ENCODE measurements at regions not wholly inside any gene's neighbourhood (a gene's known extent, or its start where the extent isn't known, plus 50 kb on each side); places are given as distances from the start of the nearest gene placed in this dataset.
"Not testable (repeated sequence)": the region's sequence is repeated elsewhere in the genome, so short reads cannot be mapped to it uniquely, and the experiment has no call there.

DNA sequence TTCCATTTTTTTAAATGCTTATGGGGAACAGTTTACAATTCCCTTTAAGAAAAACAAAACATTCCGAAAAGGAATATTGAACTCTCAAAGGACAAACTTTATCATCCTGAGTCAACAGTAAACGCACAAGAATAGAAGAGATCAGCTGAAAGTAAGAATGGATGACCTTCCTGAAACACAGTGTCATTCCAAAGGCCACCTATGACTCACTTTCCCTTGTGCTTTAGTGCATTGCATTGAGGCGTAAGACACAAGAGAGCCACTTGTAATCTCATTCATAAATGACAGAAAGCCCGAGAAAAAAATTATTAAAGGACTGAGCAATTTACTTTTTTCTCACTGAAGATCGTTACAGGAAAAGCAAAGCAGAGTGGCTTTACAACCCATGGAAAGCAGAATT, 1062.4 kb upstream of the DIAPH2 start:
- DNase-seq: no peak

DNA sequence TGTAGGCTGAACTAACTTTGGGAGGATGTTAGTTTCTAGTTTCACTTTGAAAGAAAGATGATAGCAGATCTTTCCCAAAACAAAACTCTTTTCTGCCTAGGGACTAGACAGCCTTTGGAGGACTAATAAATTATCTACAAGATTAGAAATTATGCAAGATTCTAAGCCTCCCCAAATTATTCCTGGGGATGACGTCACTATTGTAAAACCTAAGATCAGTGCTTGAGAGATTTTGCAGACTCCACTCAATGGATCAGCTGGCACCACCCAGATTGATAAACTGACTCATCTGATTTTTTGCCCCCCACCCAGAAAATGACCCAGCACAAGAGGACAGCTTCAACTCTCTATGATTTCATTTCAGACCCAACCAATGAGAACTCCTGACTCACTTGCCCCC, 1057.9 kb upstream of the DIAPH2 start:
- no peak for DNase-seq

DNA sequence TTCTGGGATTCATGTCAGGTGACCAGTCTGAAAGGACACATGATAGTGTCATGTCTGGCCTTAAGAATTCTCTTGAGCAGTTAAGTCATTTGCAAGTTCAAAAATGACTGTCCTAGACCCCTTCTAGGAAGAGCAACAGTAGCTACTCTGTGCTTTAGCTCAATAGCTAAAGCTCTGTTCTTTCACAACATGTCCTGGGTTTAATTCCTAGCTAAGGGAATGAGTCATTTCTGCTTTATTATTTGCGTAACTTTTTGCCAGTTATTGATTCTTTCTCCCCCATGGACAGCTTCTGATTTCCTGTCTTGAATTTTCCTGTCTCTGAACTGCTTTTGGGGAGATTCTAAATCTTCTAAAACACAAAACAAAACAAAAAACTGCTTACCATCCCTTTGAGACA, 1055.8 kb upstream of the DIAPH2 start:
- no peak for DNase-seq

DNA sequence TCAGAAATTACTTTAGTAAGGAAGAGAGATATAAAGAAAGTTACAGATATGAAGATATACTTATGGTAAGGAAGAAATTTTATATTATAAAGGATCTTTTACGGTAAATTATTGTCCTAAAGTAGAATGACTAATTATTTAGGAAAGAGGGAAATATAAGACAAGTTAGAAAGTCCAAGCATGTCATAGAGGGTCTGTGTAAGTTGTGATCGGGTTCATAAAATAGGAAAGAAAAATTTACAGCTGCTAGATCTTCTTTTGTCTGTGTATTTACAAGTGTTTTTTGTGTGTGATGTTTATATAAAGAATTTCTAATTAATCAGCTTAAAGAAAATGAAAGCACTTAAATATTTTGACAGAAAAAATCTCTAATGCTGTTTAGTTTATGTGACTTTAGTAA, 1054.9 kb upstream of the DIAPH2 start:
- peak; percentile 0 for DNase-seq

DNA sequence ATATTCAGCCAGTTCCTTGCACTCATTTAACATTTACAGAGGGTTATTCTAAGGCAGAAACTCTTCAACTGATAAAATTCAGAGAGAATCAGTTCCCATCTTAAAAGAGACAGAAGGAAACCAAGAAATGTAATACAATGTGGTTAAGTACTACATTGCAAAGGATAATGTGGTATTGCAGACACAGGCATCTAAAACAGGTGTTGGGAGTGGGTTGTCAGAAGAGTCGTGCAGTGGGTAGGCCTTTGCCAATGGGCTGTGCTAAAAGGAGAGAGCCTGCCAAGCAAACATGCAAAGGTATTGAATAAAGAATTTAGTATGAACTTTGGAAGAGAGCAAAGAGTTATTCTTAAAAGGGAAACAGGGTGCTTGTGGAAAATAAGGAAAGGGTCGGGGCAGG, 1044.4 kb upstream of the DIAPH2 start:
- DNase-seq: no peak

DNA sequence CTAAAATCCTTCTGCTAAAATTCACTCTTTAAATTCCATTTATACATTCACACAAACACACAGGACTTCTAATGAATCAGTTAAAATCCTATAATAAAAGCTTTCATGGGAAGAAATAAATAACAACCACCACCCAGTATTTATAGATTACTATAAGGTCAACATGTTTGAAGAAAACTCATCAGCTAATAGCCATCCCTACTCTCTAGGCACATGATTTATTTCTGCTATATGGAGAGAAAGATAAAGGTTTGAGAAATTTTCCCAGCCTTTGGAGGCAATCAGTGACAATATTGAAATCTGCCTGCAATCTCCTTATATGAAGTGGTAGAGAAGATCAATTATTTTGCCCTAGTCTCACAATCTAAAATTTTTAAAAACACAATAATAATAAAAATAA, 1038.9 kb upstream of the DIAPH2 start:
- DNase-seq: no peak

DNA sequence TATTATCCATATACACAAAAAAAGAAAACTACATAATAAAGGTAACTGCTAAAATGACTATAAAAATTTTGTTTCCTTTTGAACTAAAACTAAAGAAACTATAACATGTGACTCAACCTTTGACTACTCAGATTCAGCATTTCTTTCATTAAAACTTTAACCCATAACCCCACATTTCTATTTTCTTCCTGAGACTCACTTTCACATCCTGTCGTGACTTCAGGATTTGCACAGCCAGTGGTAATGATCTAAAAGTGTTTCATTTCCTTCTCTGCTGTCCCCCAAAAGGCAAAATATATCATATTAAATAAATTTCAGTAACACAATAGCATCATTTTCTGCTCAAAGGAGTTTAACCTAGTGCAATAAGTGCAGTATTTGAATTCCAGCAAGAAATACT, 1022.4 kb upstream of the DIAPH2 start:
- no peak for DNase-seq

DNA sequence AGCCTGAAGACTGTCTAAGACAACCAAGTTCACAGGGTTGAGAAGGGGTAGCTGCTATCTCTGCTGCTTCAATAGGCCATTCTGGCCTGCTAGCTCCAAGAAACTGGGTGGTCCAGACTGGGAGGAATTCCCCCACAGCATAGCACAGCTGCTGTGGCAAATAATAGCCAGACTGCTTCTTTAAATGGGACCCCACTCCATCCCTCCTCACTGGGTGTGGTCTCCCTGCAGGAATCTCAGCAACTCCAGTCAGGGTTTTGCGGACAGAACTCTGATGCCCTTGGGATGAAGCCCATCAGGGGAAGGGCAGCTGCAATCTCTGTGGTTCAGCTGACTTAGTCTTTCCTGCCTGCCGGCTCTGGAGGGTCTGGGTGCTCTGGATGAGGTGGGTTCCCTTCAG, 1018.6 kb upstream of the DIAPH2 start:
- no peak for DNase-seq

DNA sequence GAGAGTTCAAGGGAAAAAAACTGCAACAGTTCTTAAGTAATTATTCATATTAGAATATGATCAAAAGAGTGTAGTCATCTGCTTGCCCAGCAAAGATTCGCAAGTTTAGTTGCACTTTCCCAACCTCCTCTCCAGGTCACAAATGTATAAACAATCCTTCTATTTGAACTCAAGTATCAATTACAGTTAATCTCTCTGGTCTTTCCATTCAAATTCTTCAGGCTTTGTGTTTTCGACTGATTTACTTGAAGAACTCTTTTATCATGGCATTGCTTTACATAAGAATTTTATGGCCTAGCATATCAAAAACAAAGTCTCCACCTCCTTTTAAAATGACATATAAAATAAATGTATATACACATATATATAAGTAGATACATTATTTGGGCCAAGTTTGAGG, 1009.6 kb upstream of the DIAPH2 start:
- DNase-seq: no peak

DNA sequence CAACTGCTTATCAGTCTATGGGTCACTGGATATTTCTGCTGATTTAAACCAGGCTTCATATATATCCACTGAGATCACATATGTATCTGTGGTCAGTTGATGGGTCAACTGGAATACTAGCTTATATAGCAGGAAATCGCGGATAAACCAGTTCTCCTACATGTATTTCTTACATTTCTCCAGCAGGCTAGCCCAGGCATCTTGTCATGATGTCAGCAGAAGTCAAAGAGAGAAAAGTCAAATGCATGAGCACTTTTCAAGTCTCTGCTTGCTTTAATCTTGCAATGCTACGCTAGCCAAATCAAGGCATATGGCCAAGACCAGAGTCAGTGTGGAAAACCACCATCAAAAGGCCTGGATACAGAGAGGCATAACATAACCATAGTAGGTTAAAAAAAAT, 1008.8 kb upstream of the DIAPH2 start:
- no peak for DNase-seq

DNA sequence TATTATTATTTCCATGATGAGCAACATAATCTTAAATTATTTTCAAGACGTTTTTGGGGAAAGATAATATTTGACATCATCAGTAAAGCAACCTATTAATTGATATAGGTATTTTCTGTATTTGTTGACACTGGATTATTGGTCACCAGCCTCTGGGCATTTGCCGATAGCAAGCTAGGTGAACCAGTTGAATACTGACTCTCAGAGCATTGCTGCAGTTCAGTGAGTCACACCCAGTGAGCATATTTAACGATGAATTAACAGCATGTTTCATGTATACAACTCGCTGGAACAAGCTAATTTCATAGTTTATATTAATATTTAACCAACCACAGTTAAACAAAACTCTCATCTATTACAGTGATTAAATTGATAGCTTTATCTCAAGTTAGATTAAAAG, 1006.0 kb upstream of the DIAPH2 start:
- DNase-seq: no peak

DNA sequence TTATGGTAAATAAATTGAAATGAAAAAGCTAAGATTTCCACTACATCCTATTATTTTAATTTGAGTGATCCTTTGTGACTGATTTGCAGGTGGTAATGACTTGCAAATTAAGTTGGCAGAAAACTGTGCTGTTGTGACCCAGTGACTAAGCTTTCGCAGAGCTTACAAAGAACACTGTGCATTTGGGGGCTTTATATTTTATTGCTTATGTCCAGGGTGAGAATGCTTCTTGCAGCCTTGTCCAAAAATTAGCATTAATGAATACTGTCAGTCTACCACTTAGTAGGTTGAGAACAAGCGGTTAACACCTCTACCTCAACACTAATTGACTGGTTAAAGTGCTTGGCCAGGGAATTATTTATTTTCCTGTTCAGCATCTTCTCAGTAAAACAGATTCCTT, 991.3 kb upstream of the DIAPH2 start:
- DNase-seq: no peak

DNA sequence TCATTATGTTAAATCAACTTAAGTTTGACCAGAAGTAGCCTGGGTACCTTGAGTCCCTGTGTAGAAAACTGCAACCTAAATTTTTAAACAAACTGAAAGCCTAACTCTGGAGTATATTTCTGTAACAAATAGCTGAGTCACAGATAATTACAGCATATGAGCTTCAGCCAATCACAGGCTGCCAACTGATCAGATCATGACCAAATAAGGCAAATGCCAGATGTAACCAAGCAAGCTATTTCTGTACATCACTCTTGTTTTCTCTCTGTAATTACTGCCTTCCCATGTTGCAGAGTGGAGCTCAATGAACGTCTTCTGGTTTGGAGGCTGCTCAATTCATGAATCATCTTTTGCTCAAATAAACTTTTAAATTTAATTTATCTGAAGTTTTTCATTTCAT, 980.9 kb upstream of the DIAPH2 start:
- no peak for DNase-seq

DNA sequence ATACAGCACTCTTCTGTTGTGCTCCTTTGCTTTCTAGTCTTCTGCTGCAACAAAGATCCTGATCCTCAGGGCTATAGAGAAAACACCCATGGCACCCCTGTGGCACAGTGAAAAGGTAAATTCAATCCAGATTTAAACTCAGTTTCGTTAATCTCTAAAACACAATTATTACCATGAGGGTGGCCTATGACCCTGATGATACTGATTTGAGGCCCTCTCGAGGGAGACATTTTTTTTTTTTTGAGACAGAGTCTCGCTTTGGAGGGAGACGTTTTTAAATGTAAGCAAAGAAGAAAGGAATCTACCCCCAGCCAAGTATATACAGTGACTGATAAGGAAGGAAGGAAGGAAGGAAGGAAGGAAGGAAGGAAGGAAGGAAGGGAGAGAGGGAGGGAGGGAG, 967.8 kb upstream of the DIAPH2 start:
- no peak for DNase-seq

DNA sequence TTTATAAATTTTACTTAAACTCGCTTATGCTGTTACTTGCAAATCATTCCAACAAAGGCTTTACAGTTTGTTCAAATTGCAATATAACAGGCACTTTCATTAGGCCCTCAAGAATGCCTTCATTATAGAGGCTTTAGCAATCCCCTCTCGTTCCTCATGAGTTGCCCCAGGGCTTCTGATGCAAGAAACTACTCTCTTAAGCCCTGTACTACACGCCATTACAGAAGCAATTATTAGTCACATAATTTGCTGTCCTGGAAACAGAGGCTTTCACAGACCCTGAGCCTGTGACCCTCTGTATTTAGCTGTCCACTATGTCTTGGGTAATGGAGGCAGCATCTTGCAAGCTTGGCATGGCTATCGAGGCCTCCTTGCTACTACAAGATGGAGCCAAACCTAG, 965.9 kb upstream of the DIAPH2 start:
- no peak for DNase-seq

DNA sequence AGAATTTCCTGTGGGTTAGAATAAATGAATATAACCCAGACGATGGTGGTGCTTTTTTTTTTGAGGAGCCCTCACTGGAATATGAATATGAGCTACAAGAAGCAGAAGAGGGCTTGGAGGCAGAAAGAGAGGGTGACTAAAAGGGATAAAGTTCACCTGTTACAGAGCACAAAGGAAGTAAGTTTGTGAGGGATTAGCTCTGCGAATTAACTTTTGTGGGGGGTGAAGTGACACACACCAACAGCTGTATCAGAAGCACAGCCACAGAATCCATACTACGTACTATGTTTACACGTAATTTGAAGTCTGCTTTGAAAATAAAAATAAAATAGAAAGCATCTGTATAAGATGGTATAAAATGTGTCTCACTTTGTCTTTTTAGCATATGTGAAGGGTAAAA, 963.6 kb upstream of the DIAPH2 start:
- no peak for DNase-seq

DNA sequence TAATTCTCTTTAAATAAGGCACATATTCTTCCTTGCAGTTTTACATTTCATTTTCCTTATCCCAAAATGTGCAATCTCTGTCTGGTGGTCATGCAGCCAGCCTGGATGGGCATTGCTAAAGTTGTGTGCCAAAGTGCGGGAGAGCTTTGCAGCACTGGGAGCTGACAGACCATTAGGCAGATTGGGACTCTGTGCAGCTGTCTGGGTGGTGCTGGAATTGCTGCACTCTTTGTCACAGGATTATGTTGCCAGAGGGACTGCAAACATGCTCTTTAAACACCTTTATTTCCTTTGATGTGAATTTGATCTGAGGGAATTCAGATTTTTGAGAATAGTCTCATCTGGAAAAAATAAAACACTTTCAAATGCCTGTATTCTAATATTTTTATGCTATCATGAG, 956.2 kb upstream of the DIAPH2 start:
- DNase-seq: no peak

DNA sequence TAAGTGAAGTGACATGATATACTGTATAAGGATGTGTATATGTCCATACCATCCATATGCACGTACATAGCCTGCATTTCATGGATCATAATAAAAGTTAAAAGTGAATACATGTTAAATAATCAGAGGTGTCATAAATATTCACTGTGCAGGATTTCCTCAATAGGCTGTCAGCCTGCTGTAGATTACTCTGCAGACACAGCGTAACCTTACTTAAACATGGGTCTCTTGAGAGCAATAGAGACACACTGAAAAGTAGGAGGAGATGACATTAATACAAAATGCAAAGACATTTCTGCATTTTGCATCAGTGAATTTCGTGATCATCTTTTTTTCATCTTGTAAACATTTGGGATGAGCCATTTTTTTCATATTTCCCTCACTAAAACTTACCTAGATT, 955.2 kb upstream of the DIAPH2 start:
- no peak for DNase-seq

DNA sequence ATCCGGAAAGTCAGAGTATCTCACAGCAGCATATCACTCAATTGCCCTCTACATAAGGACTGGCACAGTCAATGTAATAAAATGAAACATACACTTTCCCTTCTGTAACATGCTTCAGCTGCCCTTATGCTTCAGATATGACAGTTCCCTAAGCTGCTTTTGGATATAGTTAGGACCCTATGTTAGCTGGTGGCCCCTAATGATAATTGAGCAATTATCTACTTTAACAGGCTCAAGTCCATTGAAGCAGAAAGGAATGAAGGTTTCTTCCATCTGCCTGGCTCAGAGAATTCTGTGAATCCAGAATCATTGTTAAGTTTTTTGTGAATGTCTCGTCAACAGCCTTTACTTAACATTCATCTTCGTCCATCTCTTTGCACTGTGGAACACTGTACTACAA, 951.2 kb upstream of the DIAPH2 start:
- no peak for DNase-seq

DNA sequence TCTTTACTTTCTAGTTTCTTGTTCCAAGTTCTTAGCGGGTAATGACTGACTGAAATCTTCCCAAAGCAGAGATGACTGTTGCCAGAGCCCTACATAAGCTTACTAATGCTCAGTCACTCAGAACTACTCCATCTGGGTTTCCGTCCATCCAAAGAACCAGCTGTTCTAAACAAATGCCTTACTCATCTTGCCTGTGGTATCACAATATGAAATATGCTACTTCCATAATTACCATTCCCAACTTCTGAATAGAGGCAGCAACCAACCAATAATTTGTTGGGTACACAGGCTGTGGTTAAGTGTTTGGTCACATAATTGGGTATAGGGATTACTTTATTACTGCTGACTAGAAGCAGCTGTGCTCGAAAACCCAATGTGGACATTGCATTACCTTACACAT, 930.2 kb upstream of the DIAPH2 start:
- DNase-seq: no peak

DNA sequence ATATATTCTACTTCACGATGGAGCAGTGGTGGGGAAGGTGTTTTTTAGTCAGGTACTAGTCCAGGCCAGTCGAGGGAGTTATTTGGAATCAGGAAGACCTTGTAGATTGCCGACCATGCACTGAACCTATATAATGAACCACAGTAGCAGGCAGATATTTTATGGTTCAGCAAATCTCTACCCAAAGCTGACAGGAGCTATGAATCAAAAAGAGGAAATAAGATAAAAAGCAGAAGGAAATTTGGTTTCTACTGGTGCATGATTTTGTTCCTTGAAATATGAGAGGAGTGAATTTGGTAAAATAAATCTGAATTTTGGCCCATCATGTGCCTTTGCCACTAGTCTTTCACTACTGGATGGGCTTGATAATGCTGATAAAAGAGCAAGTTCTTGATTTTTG, 924.3 kb upstream of the DIAPH2 start:
- peak; percentile 10 for DNase-seq

DNA sequence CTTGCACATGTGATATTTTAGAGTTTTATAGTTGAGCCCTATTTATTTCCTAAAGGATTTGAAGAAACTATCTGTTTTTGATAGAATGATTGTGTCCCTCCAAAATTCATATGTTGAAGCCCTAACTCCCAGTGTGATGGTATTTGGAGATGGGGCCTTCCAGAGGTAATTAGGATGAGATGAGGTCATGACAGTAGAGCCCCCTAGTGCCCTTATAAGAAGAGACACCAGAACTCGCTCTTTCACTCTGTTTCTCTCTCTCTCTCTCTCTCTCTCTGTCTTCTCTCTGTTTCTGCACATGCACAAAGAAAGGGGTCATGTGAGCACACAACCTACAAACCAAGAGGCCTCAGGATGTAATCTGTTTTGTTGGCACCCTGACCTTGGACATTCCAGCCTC, 921.9 kb upstream of the DIAPH2 start:
- peak; percentile 4 for DNase-seq

DNA sequence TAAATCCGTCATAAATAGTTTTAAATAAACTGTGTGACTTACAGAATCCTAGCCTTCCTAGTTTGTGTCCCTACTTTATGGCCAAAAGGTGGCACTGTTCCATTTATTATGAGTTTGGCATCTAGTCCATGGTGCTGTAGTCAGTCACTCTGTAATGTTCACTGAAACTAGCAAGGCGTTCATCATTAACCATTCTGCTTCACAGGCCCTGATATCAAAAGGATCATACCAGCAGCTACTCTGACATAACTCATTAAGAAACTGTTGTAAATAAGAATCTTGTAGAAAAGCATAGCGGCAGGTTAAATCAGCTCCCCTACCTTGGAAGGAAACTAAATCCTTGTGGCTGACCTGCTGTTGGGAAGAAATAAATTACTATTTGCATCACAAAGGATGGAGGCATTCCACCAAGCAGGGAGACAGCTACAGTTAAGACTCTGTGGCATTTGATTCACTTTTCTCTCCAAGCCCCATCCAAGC, 919.6 kb upstream of the DIAPH2 start:
- DNase-seq: peak; percentile 45

DNA sequence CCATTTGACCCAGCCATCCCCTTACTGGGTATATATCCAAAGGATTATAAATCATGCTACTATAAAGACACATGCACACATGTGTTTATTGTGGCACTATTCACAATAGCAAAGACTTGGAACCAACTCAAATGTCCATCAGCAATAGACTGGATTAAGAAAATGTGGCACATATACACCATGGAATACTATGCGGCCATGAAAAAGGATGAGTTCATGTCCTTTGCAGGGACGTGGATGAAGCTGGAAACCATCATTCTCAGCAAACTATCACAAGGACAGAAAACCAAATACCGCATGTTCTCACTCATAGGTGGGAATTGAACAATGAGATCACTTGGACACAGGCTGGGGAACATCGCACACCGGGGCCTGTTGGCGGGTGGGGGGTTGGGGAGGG, 913.4 kb upstream of the DIAPH2 start:
- not testable (repeated sequence) for DNase-seq

DNA sequence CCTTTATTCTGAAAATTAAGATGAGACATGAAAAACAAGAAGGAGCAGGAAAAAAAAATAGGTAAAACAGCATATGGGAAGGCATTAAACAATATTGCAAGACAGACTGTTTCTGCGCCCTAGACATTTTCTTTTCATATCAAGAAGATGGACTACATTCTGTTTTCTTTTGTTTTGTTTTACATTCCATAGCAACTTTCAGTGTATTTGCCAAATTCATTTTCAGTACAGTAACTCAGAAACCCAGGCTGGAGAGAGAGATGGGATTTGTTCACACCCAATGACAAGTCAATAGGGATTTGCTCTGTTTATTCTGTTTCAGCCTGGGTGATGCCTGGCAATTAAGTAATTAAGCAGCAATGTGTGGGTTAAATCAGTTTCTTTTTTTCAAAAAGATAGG, 892.8 kb upstream of the DIAPH2 start:
- DNase-seq: no peak

DNA sequence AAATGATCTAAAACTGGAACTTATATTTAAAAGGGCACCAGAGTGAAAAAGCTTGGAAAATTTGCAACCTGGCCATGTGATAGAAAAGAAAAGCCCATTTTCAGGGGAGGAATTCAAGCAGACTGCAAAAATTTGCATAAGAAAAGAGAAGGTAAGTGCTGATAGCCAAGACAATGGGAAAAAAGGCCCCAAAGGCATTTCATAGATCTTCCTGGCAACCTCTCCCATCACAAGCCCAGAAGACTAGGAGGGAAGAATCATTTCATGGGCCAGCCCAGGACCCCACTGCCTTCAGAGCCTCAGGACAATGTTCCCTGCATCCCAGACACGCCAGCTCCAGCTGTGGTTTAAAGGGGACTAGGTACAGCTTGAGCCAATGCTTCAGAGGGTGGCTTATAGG, 887.3 kb upstream of the DIAPH2 start:
- DNase-seq: no peak
